HG02798 (cell line): ENCODE measurements at regions not wholly inside any gene's neighbourhood (a gene's known extent, or its start where the extent isn't known, plus 50 kb on each side); places are given as distances from the start of the nearest gene placed in this dataset.
A peak's percentile ranks its signal among the peaks of the same experiment; 100 is the strongest.
"Not testable (repeated sequence)": the region's sequence is repeated elsewhere in the genome, so short reads cannot be mapped to it uniquely, and the experiment has no call there.

Experiments used
- ATAC-seq: cut with Tn5 transposase; IDR thresholded peaks from one replicate; pipeline ENCODE4 v1.9.1; 2021; ENCODE audit warnings: mild to moderate bottlenecking; ENCODE audit not compliant: unreplicated experiment, poor library complexity

GRCh38 chr10:46197050-46197449, 89.7 kb upstream of the ANTXRL start:
- ATAC-seq, result no peak

GRCh38 chr10:46198516-46198915, 88.3 kb upstream of the ANTXRL start:
- ATAC-seq, result no peak

- not testable (repeated sequence) for ATAC-seq
These were observed 84.4 kb upstream of the ANTXRL start for GRCh38 chr10:46202405-46202804.

GRCh38 chr10:46204482-46205102, 82.2 kb upstream of the ANTXRL start:
- ATAC-seq, result not testable (repeated sequence)

GRCh38 chr10:46210427-46210826, 76.4 kb upstream of the ANTXRL start:
- ATAC-seq, result not testable (repeated sequence)

GRCh38 chr10:46215426-46215825, 71.4 kb upstream of the ANTXRL start:
- ATAC-seq, result no peak

GRCh38 chr10:46216003-46216634, 70.7 kb upstream of the ANTXRL start:
- ATAC-seq, result no peak

GRCh38 chr10:46216836-46217751, 69.7 kb upstream of the ANTXRL start:
- ATAC-seq, result peak; percentile 42

- ATAC-seq, result no peak
These were observed 68.9 kb upstream of the ANTXRL start for GRCh38 chr10:46217752-46218453.

- ATAC-seq, result no peak
These were observed 67.9 kb upstream of the ANTXRL start for GRCh38 chr10:46218921-46219320.

GRCh38 chr10:46219431-46219990, 67.3 kb upstream of the ANTXRL start:
- ATAC-seq, result not testable (repeated sequence)

GRCh38 chr10:46220187-46220586, 66.6 kb upstream of the ANTXRL start:
- ATAC-seq, result no peak

GRCh38 chr10:46220872-46221538, 65.8 kb upstream of the ANTXRL start:
- ATAC-seq, result no peak

- no peak for ATAC-seq
These were observed 64.3 kb upstream of the ANTXRL start for GRCh38 chr10:46222364-46222935.

GRCh38 chr10:46223064-46223480, 63.7 kb upstream of the ANTXRL start:
- no peak for ATAC-seq

- no peak for ATAC-seq
These were observed 63.0 kb upstream of the ANTXRL start for GRCh38 chr10:46223626-46224413.

GRCh38 chr10:46224414-46224682, 62.4 kb upstream of the ANTXRL start:
- no peak for ATAC-seq

- ATAC-seq, result no peak
These were observed 61.2 kb upstream of the ANTXRL start for GRCh38 chr10:46225597-46225996.

GRCh38 chr10:46226232-46226631, 60.6 kb upstream of the ANTXRL start:
- no peak for ATAC-seq
